ELR (cell line): ENCODE measurements at regions not wholly inside any gene's neighbourhood (a gene's known extent, or its start where the extent isn't known, plus 50 kb on each side); places are given as distances from the start of the nearest gene placed in this dataset.
"Not testable (repeated sequence)": the region's sequence is repeated elsewhere in the genome, so short reads cannot be mapped to it uniquely, and the experiment has no call there.

Experiments
- DNase-seq: peaks from one replicate; pipeline ENCODE4 v3.0.0-alpha.2; 2015; ENCODE audit warnings: low read depth

- DNase-seq, result no peak
These were observed 102.8 kb upstream of the JARID2 start for GRCh38 chr6:15143086-15143485.

- DNase-seq, result no peak
These were observed 102.3 kb upstream of the JARID2 start for GRCh38 chr6:15143540-15143939.

- no peak for DNase-seq
These were observed 100.0 kb upstream of the JARID2 start for GRCh38 chr6:15145821-15146220.

- no peak for DNase-seq
These were observed 98.0 kb upstream of the JARID2 start for GRCh38 chr6:15147827-15148226.

GRCh38 chr6:15148356-15148946 lies 97.4 kb upstream of the JARID2 start:
- peak; percentile 43 for DNase-seq

GRCh38 chr6:15150207-15150606 lies 95.7 kb upstream of the JARID2 start:
- no peak for DNase-seq

- DNase-seq, result no peak
These were observed 93.2 kb upstream of the JARID2 start for GRCh38 chr6:15152700-15153099.

- no peak for DNase-seq
These were observed 92.7 kb upstream of the JARID2 start for GRCh38 chr6:15153191-15153590.

GRCh38 chr6:15157479-15157878 lies 88.4 kb upstream of the JARID2 start:
- no peak for DNase-seq

GRCh38 chr6:15158821-15159619 lies 86.8 kb upstream of the JARID2 start:
- DNase-seq, result no peak

GRCh38 chr6:15160812-15161211 lies 85.1 kb upstream of the JARID2 start:
- DNase-seq, result no peak

GRCh38 chr6:15164855-15165254 lies 81.0 kb upstream of the JARID2 start:
- not testable (repeated sequence) for DNase-seq

GRCh38 chr6:15166121-15166520 lies 79.7 kb upstream of the JARID2 start:
- no peak for DNase-seq

GRCh38 chr6:15170126-15170525 lies 75.7 kb upstream of the JARID2 start:
- DNase-seq, result no peak

- DNase-seq, result no peak
These were observed 74.8 kb upstream of the JARID2 start for GRCh38 chr6:15171026-15171425.

- no peak for DNase-seq
These were observed 69.0 kb upstream of the JARID2 start for GRCh38 chr6:15176816-15177370.

- no peak for DNase-seq
These were observed 61.9 kb upstream of the JARID2 start for GRCh38 chr6:15183979-15184378.

- peak; percentile 15 for DNase-seq
These were observed 61.4 kb upstream of the JARID2 start for GRCh38 chr6:15184441-15184861.

- not testable (repeated sequence) for DNase-seq
These were observed 60.8 kb upstream of the JARID2 start for GRCh38 chr6:15185111-15185510.

GRCh38 chr6:15193451-15193850 lies 52.4 kb upstream of the JARID2 start:
- DNase-seq, result not testable (repeated sequence)

- DNase-seq, result no peak
These were observed 51.4 kb upstream of the JARID2 start for GRCh38 chr6:15194453-15194852.
